ENCODE measurements at regions not wholly inside any gene's neighbourhood (a gene's known extent, or its start where the extent isn't known, plus 50 kb on each side); places are given as distances from the start of the nearest gene placed in this dataset.

DNA sequence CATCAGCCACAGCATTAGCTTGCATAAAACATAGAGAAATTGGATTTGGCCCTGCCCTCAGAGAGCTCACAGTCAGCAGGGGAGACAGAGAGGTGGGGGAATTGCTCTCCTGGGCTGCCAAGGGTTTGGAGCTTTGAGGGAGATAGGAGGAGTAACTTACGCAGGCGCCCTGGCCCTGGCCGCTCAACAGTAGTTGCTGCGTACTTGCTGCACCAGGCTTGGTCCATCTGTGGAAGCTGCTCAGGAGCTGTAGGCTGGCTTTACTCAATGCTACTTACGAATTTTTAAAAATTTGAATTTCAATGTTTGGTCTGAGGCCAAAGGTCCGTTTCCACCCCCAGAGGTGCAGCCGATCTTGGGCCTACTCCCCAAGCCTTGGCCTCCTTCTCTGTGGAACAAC is 83.3 kb downstream of the CPZ start:
- TF ChIP-seq, protein P1, sequence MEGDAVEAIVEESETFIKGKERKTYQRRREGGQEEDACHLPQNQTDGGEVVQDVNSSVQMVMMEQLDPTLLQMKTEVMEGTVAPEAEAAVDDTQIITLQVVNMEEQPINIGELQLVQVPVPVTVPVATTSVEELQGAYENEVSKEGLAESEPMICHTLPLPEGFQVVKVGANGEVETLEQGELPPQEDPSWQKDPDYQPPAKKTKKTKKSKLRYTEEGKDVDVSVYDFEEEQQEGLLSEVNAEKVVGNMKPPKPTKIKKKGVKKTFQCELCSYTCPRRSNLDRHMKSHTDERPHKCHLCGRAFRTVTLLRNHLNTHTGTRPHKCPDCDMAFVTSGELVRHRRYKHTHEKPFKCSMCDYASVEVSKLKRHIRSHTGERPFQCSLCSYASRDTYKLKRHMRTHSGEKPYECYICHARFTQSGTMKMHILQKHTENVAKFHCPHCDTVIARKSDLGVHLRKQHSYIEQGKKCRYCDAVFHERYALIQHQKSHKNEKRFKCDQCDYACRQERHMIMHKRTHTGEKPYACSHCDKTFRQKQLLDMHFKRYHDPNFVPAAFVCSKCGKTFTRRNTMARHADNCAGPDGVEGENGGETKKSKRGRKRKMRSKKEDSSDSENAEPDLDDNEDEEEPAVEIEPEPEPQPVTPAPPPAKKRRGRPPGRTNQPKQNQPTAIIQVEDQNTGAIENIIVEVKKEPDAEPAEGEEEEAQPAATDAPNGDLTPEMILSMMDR (IDR thresholded peaks at IDR 0.05), result no peak
- no peak for TF ChIP-seq POLR2A (IDR thresholded peaks at IDR 0.05)

Data from right lobe of liver (tissue), 4 donors.